IMR-90 (cell line): ENCODE measurements at regions not wholly inside any gene's neighbourhood (a gene's known extent, or its start where the extent isn't known, plus 50 kb on each side); places are given as distances from the start of the nearest gene placed in this dataset.

Experiments used
- ATAC-seq: fragments of 200-7000 bp; cut with Tn5 transposase; 2 replicates; pipeline ENCODE4 v1.9.1; 2020; ENCODE audit warnings: low read depth, mild to moderate bottlenecking, moderate library complexity
- BruUV-seq: library from RNA; stranded (reverse); fragments of 400-500 nt; replicated peaks from 2 replicates; lab custom pipeline; 2021; lab: Mats Ljungman, UMichigan
- CTCF ChIA-PET: fragments of 300-600 bp; formaldehyde crosslinking; extraction: SDS; loops from one replicate; lab custom pipeline; 2021; ENCODE audit warnings: antibody characterized with exemption; lab: Yijun Ruan, JAX
- POLR2A ChIA-PET: fragments of 300-600 bp; sonication (Branson Sonifier 250); formaldehyde crosslinking; loops from one replicate; lab custom pipeline; 2022; ENCODE audit warnings: antibody characterized with exemption; ENCODE audit not compliant: unreplicated experiment; lab: Charles Lee
- DNase-seq: peaks from one replicate; pipeline ENCODE4 v3.0.0; 2013
- H2AFZ ChIP-seq: replicated peaks from 2 replicates; pipeline ENCODE3; 2013; ENCODE audit warnings: low read length, mild to moderate bottlenecking; ENCODE audit not compliant: poor library complexity
- H2AK5ac ChIP-seq: 2 replicates; pipeline ENCODE4 v1.6.1; 2013; ENCODE audit warnings: low read depth, low read length, inconsistent platforms
- H2AK9ac ChIP-seq: replicated peaks from 2 replicates; pipeline ENCODE3; 2013; ENCODE audit warnings: mild to moderate bottlenecking, low read depth, low read length, moderate library complexity; ENCODE audit not compliant: poor library complexity
- H2BK120ac ChIP-seq: 2 replicates; pipeline ENCODE4 v1.6.1; 2013; ENCODE audit warnings: low read depth, low read length, inconsistent platforms
- H2BK15ac ChIP-seq: 3 replicates; pipeline ENCODE4 v1.6.1; 2013; ENCODE audit warnings: low read depth, low read length, inconsistent platforms
- H2BK20ac ChIP-seq: 2 replicates; pipeline ENCODE4 v1.6.1; 2013; ENCODE audit warnings: low read depth, mild to moderate bottlenecking, inconsistent platforms, low read length, moderate library complexity
- H2BK5ac ChIP-seq: 2 replicates; pipeline ENCODE4 v1.6.1; 2013; ENCODE audit warnings: mild to moderate bottlenecking, low read depth, low read length, inconsistent platforms; ENCODE audit not compliant: poor library complexity, severe bottlenecking
- H3K14ac ChIP-seq: replicated peaks from 2 replicates; pipeline ENCODE4 v1.6.1; 2013; ENCODE audit warnings: low read depth, low read length, inconsistent platforms
- H3K18ac ChIP-seq: 2 replicates; pipeline ENCODE4 v1.6.1; 2013; ENCODE audit warnings: low read depth, low read length, control low read depth
- H3K23ac ChIP-seq: 2 replicates; pipeline ENCODE4 v1.6.1; 2013; ENCODE audit warnings: low read depth, low read length, inconsistent platforms
- H3K27ac ChIP-seq: 2 replicates; pipeline ENCODE4 v1.5.1; 2013; ENCODE audit warnings: mild to moderate bottlenecking, control low read depth, low read length; ENCODE audit not compliant: insufficient read depth
- H3K27me3 ChIP-seq: 2 replicates; pipeline ENCODE4 v1.6.1; 2013; ENCODE audit warnings: low read length; ENCODE audit not compliant: control insufficient read depth, insufficient read depth
- H3K36me3 ChIP-seq: 2 replicates; pipeline ENCODE4 v1.6.1; 2013; ENCODE audit warnings: low read length, mixed read lengths; ENCODE audit not compliant: control insufficient read depth, insufficient read depth
- H3K4ac ChIP-seq: 2 replicates; pipeline ENCODE4 v1.6.1; 2013; ENCODE audit warnings: low read depth, low read length, inconsistent platforms
- H3K4me1 ChIP-seq: 2 replicates; pipeline ENCODE4 v1.6.1; 2013; ENCODE audit warnings: low read length, mixed read lengths; ENCODE audit not compliant: control insufficient read depth, insufficient read depth
- H3K4me2 ChIP-seq: 2 replicates; pipeline ENCODE4 v1.6.1; 2013; ENCODE audit warnings: low read depth, mild to moderate bottlenecking, control low read depth, low read length, moderate library complexity
- H3K4me3 ChIP-seq: 2 replicates; pipeline ENCODE4 v1.5.1; 2013; ENCODE audit warnings: low read depth, mild to moderate bottlenecking, control low read depth, low read length, moderate library complexity; ENCODE audit not compliant: insufficient read depth
- H3K56ac ChIP-seq: 2 replicates; pipeline ENCODE4 v1.6.1; 2013; ENCODE audit warnings: low read length, inconsistent platforms; ENCODE audit not compliant: insufficient read depth; ENCODE audit errors: extremely low read depth
- H3K79me1 ChIP-seq, 2 experiments: 2 replicates each; pipeline ENCODE4 v1.6.1; 2013; ENCODE audit warnings: low read length in 2 of 2, inconsistent platforms in 1 of 2, low read depth in 1 of 2
- H3K9ac ChIP-seq: 2 replicates; pipeline ENCODE4 v1.6.1; 2013; ENCODE audit warnings: low read depth, low read length, control low read depth
- H3K9me1 ChIP-seq: 2 replicates; pipeline ENCODE4 v1.6.1; 2013; ENCODE audit warnings: low read length, inconsistent platforms; ENCODE audit not compliant: insufficient read depth
- H3K9me3 ChIP-seq: 2 replicates; pipeline ENCODE4 v1.6.1; 2013; ENCODE audit warnings: low read length; ENCODE audit not compliant: control insufficient read depth, insufficient read depth
- H4K20me1 ChIP-seq: 2 replicates; pipeline ENCODE4 v1.6.1; 2013; ENCODE audit warnings: low read length, inconsistent platforms; ENCODE audit not compliant: insufficient read depth
- H4K5ac ChIP-seq: 2 replicates; pipeline ENCODE4 v1.6.1; 2013; ENCODE audit warnings: mild to moderate bottlenecking, low read depth, low read length, control low read depth
- H4K8ac ChIP-seq, 2 experiments: 2 replicates each; pipeline ENCODE4 v1.6.1; 2013; ENCODE audit warnings: low read depth in 2 of 2, low read length in 2 of 2, control low read depth in 1 of 2, inconsistent platforms in 1 of 2
- H4K91ac ChIP-seq: 2 replicates; pipeline ENCODE4 v1.6.1; 2013; ENCODE audit warnings: low read depth, low read length, inconsistent platforms; ENCODE audit not compliant: insufficient read depth
- BHLHE40 ChIP-seq: fragments of 150-350 bp; IDR thresholded peaks from 2 replicates; pipeline ENCODE4 v1.6.1; 2016; ENCODE audit warnings: mild to moderate bottlenecking, low read depth, low read length
- CEBPB ChIP-seq: IDR thresholded peaks from 2 replicates; pipeline ENCODE4 v1.6.1; 2012; ENCODE audit warnings: low read depth, low read length, improper control_type of control experiment
- CHD1 ChIP-seq: IDR thresholded peaks from 2 replicates; pipeline ENCODE4 v1.6.1; 2012; ENCODE audit warnings: low read depth, low read length, improper control_type of control experiment
- FOS ChIP-seq: fragments of 150-350 bp; IDR thresholded peaks from 2 replicates; pipeline ENCODE4 v1.6.1; 2016; ENCODE audit warnings: low read depth, low read length
- MAFK ChIP-seq: IDR thresholded peaks from 2 replicates; pipeline ENCODE4 v1.6.1; 2012; ENCODE audit warnings: low read depth, low read length, improper control_type of control experiment
- MAZ ChIP-seq: IDR thresholded peaks from 2 replicates; pipeline ENCODE4 v1.6.1; 2012; ENCODE audit warnings: low read depth, mild to moderate bottlenecking, low read length, improper control_type of control experiment, moderate library complexity, borderline replicate concordance
- MXI1 ChIP-seq: IDR thresholded peaks from 2 replicates; pipeline ENCODE4 v1.6.1; 2012; ENCODE audit warnings: low read depth, mild to moderate bottlenecking, low read length, moderate library complexity, borderline replicate concordance
- NFE2L2 ChIP-seq: fragments of 150-350 bp; IDR thresholded peaks from 2 replicates; pipeline ENCODE4 v1.6.1; 2016; ENCODE audit warnings: low read depth, mild to moderate bottlenecking, low read length
- POLR2A ChIP-seq: IDR thresholded peaks from 2 replicates; pipeline ENCODE4 v1.6.1; 2012; ENCODE audit warnings: mild to moderate bottlenecking, low read depth, low read length
- RAD21 ChIP-seq: IDR thresholded peaks from 2 replicates; pipeline ENCODE4 v1.6.1; 2012; ENCODE audit warnings: low read length, improper control_type of control experiment
- RCOR1 ChIP-seq: IDR thresholded peaks from 2 replicates; pipeline ENCODE4 v1.6.1; 2012; ENCODE audit warnings: mild to moderate bottlenecking, low read length, improper control_type of control experiment; ENCODE audit not compliant: insufficient replicate concordance
- SMC3 ChIP-seq: fragments of 150-350 bp; IDR thresholded peaks from 2 replicates; pipeline ENCODE4 v1.6.1; 2016; ENCODE audit warnings: low read depth, mild to moderate bottlenecking, antibody characterized with exemption, low read length, moderate library complexity
- WGBS, 2 experiments: methylation state at CpG; one replicate each; pipeline versions ENCODE4 v1.1.5 to v1.1.7; 2013; ENCODE audit warnings: missing lambda C conversion rate in 2 of 2; ENCODE audit not compliant: insufficient read length in 1 of 2; ENCODE audit errors: extremely low coverage in 2 of 2; 5-methylcytosine and 5-hydroxymethylcytosine counted together
- dilution Hi-C: fragments of 300-500 bp; cut with HindIII; formaldehyde crosslinking; loops from one replicate; pipeline ENCODE4 v1.14.3; 2018; ENCODE audit warnings: low sequenced_read_pairs; ENCODE audit not compliant: unreplicated experiment
- in situ Hi-C: fragments of 300-500 bp; cut with MboI; formaldehyde crosslinking; loops from 3 replicates; pipeline ENCODE4 v1.14.3; 2019; ENCODE audit warnings: low sequenced_read_pairs, inconsistent platforms, mixed read lengths
- intact Hi-C: fragments of 100-400 bp; cut with micrococcal nuclease; formaldehyde crosslinking; loops from 2 replicates; pipeline ENCODE4 v1.10.0; 2022
- TF ChIP-seq, protein P1 (sequence below): conservative IDR thresholded peaks from 2 replicates; pipeline ENCODE4 v1.5.1; 2012; ENCODE audit warnings: mild to moderate bottlenecking, low read depth, low read length, improper control_type of control experiment
- TF ChIP-seq, protein P2 (sequence below): fragments of 150-350 bp; IDR thresholded peaks from 2 replicates; pipeline ENCODE4 v1.6.1; 2017; ENCODE audit warnings: mild to moderate bottlenecking, antibody characterized with exemption, low read length, low read depth
- TF ChIP-seq, protein P3 (sequence below): fragments of 150-350 bp; IDR thresholded peaks from 2 replicates; pipeline ENCODE4 v1.6.1; 2016; ENCODE audit warnings: low read depth, mild to moderate bottlenecking, low read length, moderate library complexity, borderline replicate concordance

GRCh38 chr9:16033921-16034691, 481.3 kb downstream of the CCDC171 start:
- ATAC-seq (no peak), DNase-seq (no peak)
- no peaks in the 10 kb centered on the region for H4K20me1 ChIP-seq
- in situ Hi-C loops = no loop called here
- no peak overlapping the region for H3K23ac ChIP-seq
- 100% methylated on average over 1 of the region's 10 CpGs; no CpG with 5 or more reads in 1 of the 2 experiments for whole genome bisulfite sequencing, 2 experiments
- H2AK5ac ChIP-seq = peak overlapping the region; percentile 49
- H3K27ac ChIP-seq = no peak overlapping the region
- H3K14ac ChIP-seq = no peak overlapping the region
- H3K56ac ChIP-seq = no peak overlapping the region
- peaks cover 5% of the 10 kb centered on the region for H3K9me1 ChIP-seq
- H3K9me3 ChIP-seq = peaks cover 4% of the 10 kb centered on the region; the same call in 1 of the 2 replicates
- peak overlapping the region; percentile 32; the same call in 1 of the 2 replicates for H2BK20ac ChIP-seq
- BruUV-seq = no TSS peak
- H3K9ac ChIP-seq = no peak overlapping the region
- ChIA-PET CTCF (interaction anchor here (0.6 kb wide), 1 partner anchor 157 kb away, joined by 3 read pairs; no protein-coding TSS in a partner anchor), POLR2A (no interaction called here)
- intact Hi-C loops = no loop called here
- H2AK9ac ChIP-seq = peak overlapping the region; percentile 74
- no peaks in the 10 kb centered on the region for H3K36me3 ChIP-seq
- no peak overlapping the region for H2AFZ ChIP-seq
- H4K8ac ChIP-seq = no peak overlapping the region
- peak overlapping the region; percentile 27; the same call in 1 of the 2 replicates for H3K4ac ChIP-seq
- H3K79me1 ChIP-seq = no peaks in the 10 kb centered on the region
- no peak overlapping the region for H2BK5ac ChIP-seq
- no peaks in the 10 kb centered on the region for H3K27me3 ChIP-seq
- H3K18ac ChIP-seq = no peak overlapping the region
- no peak overlapping the region for H3K4me2 ChIP-seq
- no peak overlapping the region for H4K5ac ChIP-seq
- H2BK15ac ChIP-seq = peak overlapping the region; percentile 50; the same call in 1 of the 3 replicates
- peaks cover 13% of the 10 kb centered on the region for H3K4me1 ChIP-seq
- no peak overlapping the region for H4K91ac ChIP-seq
- no peak overlapping the region for H3K4me3 ChIP-seq
- peak overlapping the region; percentile 0; the same call in 1 of the 2 replicates for H2BK120ac ChIP-seq
- dilution Hi-C loops = no loop called here
- TF ChIP-seq, protein P1, sequence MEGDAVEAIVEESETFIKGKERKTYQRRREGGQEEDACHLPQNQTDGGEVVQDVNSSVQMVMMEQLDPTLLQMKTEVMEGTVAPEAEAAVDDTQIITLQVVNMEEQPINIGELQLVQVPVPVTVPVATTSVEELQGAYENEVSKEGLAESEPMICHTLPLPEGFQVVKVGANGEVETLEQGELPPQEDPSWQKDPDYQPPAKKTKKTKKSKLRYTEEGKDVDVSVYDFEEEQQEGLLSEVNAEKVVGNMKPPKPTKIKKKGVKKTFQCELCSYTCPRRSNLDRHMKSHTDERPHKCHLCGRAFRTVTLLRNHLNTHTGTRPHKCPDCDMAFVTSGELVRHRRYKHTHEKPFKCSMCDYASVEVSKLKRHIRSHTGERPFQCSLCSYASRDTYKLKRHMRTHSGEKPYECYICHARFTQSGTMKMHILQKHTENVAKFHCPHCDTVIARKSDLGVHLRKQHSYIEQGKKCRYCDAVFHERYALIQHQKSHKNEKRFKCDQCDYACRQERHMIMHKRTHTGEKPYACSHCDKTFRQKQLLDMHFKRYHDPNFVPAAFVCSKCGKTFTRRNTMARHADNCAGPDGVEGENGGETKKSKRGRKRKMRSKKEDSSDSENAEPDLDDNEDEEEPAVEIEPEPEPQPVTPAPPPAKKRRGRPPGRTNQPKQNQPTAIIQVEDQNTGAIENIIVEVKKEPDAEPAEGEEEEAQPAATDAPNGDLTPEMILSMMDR = no peak
- no peak for TF ChIP-seq MAZ
- TF ChIP-seq POLR2A = no peak
- no peak for TF ChIP-seq CEBPB
- TF ChIP-seq, protein P2, sequence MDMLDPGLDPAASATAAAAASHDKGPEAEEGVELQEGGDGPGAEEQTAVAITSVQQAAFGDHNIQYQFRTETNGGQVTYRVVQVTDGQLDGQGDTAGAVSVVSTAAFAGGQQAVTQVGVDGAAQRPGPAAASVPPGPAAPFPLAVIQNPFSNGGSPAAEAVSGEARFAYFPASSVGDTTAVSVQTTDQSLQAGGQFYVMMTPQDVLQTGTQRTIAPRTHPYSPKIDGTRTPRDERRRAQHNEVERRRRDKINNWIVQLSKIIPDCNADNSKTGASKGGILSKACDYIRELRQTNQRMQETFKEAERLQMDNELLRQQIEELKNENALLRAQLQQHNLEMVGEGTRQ = no peak
- no peak for TF ChIP-seq MXI1
- no peak for TF ChIP-seq CHD1
- TF ChIP-seq FOS = no peak
- no peak for TF ChIP-seq RAD21
- no peak for TF ChIP-seq MAFK
- TF ChIP-seq RCOR1 = no peak
- TF ChIP-seq, protein P3, sequence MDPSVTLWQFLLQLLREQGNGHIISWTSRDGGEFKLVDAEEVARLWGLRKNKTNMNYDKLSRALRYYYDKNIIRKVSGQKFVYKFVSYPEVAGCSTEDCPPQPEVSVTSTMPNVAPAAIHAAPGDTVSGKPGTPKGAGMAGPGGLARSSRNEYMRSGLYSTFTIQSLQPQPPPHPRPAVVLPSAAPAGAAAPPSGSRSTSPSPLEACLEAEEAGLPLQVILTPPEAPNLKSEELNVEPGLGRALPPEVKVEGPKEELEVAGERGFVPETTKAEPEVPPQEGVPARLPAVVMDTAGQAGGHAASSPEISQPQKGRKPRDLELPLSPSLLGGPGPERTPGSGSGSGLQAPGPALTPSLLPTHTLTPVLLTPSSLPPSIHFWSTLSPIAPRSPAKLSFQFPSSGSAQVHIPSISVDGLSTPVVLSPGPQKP = no peak
- no peak for TF ChIP-seq BHLHE40
- no peak for TF ChIP-seq NFE2L2
- TF ChIP-seq SMC3 = no peak
